Psoas muscle (tissue), 7 donors: ENCODE measurements at regions not wholly inside any gene's neighbourhood (a gene's known extent, or its start where the extent isn't known, plus 50 kb on each side); places are given as distances from the start of the nearest gene placed in this dataset.

Source experiments
- ATAC-seq, 4 donors: fragments of 200-7000 bp; cut with Tn5 transposase; one replicate each; pipeline ENCODE4 v1.9.1; 2020; ENCODE audit warnings: moderate library complexity in 3 of 4, mild to moderate bottlenecking in 2 of 4
- DNase-seq, 2 donors: peaks; one replicate each; pipeline ENCODE4 v3.0.0-alpha.2; 2020
- H3K27ac ChIP-seq: fragments of 200-600 bp; one replicate; pipeline ENCODE4 v1.8.0; 2022
- H3K27me3 ChIP-seq, 3 donors: fragments of 200-600 bp in 1 of 3; one replicate each; pipeline versions ENCODE4 v1.6.1 to v1.8.0; 2013 to 2022; ENCODE audit warnings: low read length in 2 of 3, mild to moderate bottlenecking in 2 of 3, moderate library complexity in 1 of 3; ENCODE audit not compliant: insufficient read depth in 3 of 3
- H3K36me3 ChIP-seq, 2 donors: fragments of 200-600 bp in 1 of 2; one replicate each; pipeline versions ENCODE4 v1.6.1 to v1.8.0; 2013 to 2022; ENCODE audit warnings: low read depth in 1 of 2, mild to moderate bottlenecking in 1 of 2, moderate library complexity in 1 of 2; ENCODE audit not compliant: insufficient read depth in 1 of 2
- H3K4me1 ChIP-seq: fragments of 200-600 bp; one replicate; pipeline ENCODE4 v1.8.0; 2022
- H3K4me3 ChIP-seq: fragments of 200-600 bp; one replicate; pipeline ENCODE4 v1.8.0; 2022; ENCODE audit warnings: mild to moderate bottlenecking
- H3K9me3 ChIP-seq: fragments of 200-600 bp; one replicate; pipeline ENCODE4 v1.8.0; 2022
- CTCF ChIP-seq: fragments of 200-600 bp; IDR thresholded peaks from one replicate; pipeline ENCODE4 v1.8.0; 2022; ENCODE audit warnings: antibody characterized with exemption
- WGBS, 3 donors: extraction: QIAGEN DNeasy Blood & Tissue Kit; methylation state at CpG; one replicate each; pipeline versions ENCODE4 v1.1.6 to v1.1.7; 2013; 5-methylcytosine and 5-hydroxymethylcytosine counted together
- intact Hi-C, 2 donors: fragments of 100-400 bp; cut with DNase I; formaldehyde crosslinking; loops; one replicate each; pipeline versions ENCODE4 v1.11.0 to v1.14.2; 2022
- donor health status: healthy with polysubstance abuse.
- donor health status: DM: no; HTN: no; CAD: no; lungs with moderate emphysema.
- donor health status: Bipolar disorder and iron deficiency.
- donor health status: healthy.
- donor health status: DM: yes; HTN: yes; CAD: no.
- donor health status: DM: no; HTN: no; CAD: no.
- donor health status: DM: yes; HTN: yes; CAD: no.

- Histone ChIP-seq H3K4me1 (no peaks in the 10 kb centered on the region), H3K9me3 (no peaks in the 10 kb centered on the region), H3K36me3 (no peaks in the 10 kb centered on the region), H3K4me3 (no peak overlapping the region), H3K27ac (peak overlapping the region; percentile 46), H3K27me3 (no peaks in the 10 kb centered on the region)
- 45 to 68% (median 50%) methylated on average over 2 of the region's 2 CpGs for WGBS, 3 donors
- no peak for TF ChIP-seq CTCF
- ATAC-seq (peak in 1 of 4 donors; percentile 56), DNase-seq (no peak)
- intact Hi-C loops: no loop called here
Observed at GRCh38 chr5:40405230-40405629, 274.5 kb upstream of the PTGER4 start.

GRCh38 chr5:40404613-40405012, 275.1 kb upstream of the PTGER4 start:
- Histone ChIP-seq H3K36me3 (no peaks in the 10 kb centered on the region), H3K27me3 (no peaks in the 10 kb centered on the region), H3K9me3 (no peaks in the 10 kb centered on the region), H3K4me1 (no peaks in the 10 kb centered on the region), H3K27ac (no peak overlapping the region), H3K4me3 (no peak overlapping the region)
- DNase-seq (no peak), ATAC-seq (no peak)
- TF ChIP-seq CTCF: no peak
- intact Hi-C loops: no loop called here

GRCh38 chr5:40402007-40402364, 277.7 kb upstream of the PTGER4 start:
- WGBS, 3 donors: 60 to 70% (median 70%) methylated on average over 1 of the region's 1 CpG
- Histone ChIP-seq H3K27me3 (no peaks in the 10 kb centered on the region), H3K9me3 (no peaks in the 10 kb centered on the region), H3K36me3 (no peaks in the 10 kb centered on the region), H3K27ac (no peak overlapping the region), H3K4me3 (no peak overlapping the region), H3K4me1 (no peaks in the 10 kb centered on the region)
- TF ChIP-seq CTCF: no peak
- DNase-seq (no peak), ATAC-seq (no peak)
- intact Hi-C loops: no loop called here

GRCh38 chr5:40401284-40402006, 278.3 kb upstream of the PTGER4 start:
- Histone ChIP-seq H3K4me1 (no peaks in the 10 kb centered on the region), H3K4me3 (no peak overlapping the region), H3K36me3 (no peaks in the 10 kb centered on the region), H3K27ac (no peak overlapping the region), H3K9me3 (no peaks in the 10 kb centered on the region), H3K27me3 (no peaks in the 10 kb centered on the region)
- 55 to 65% (median 62%) methylated on average over 4 of the region's 4 CpGs for WGBS, 3 donors
- TF ChIP-seq CTCF: no peak
- ATAC-seq: no peak
- DNase-seq: no peak
- intact Hi-C loops: no loop called here

GRCh38 chr5:40400245-40400644, 279.5 kb upstream of the PTGER4 start:
- H3K4me1 ChIP-seq: no peaks in the 10 kb centered on the region
- DNase-seq (no peak), ATAC-seq (no peak)
- H3K27me3 ChIP-seq: no peaks in the 10 kb centered on the region
- TF ChIP-seq CTCF: no peak
- no peaks in the 10 kb centered on the region for H3K9me3 ChIP-seq
- WGBS, 3 donors: 38 to 53% (median 48%) methylated on average over 1 of the region's 1 CpG
- no peak overlapping the region for H3K27ac ChIP-seq
- no peak overlapping the region for H3K4me3 ChIP-seq
- intact Hi-C loops: no loop called here
- H3K36me3 ChIP-seq: no peaks in the 10 kb centered on the region
